ENCODE measurements at regions not wholly inside any gene's neighbourhood (a gene's known extent, or its start where the extent isn't known, plus 50 kb on each side); places are given as distances from the start of the nearest gene placed in this dataset.
A peak's percentile ranks its signal among the peaks of the same experiment; 100 is the strongest.

GRCh38 chr3:7929319-7929889 is 572.2 kb upstream of the LMCD1 start:
- peak overlapping the region; percentile 10 for H3K4me3 ChIP-seq (ENCODE audit: low read length)
- H3K36me3 ChIP-seq (ENCODE audit: insufficient read depth, low read length) = no peaks in the 10 kb centered on the region
- peaks cover 3% of the 10 kb centered on the region for H3F3A ChIP-seq (ENCODE audit: insufficient read depth, low read length, poor library complexity, severe bottlenecking)
- no peaks in the 10 kb centered on the region for H4K20me1 ChIP-seq (ENCODE audit: insufficient read depth)
- H3K27me3 ChIP-seq (ENCODE audit: insufficient read depth, low read depth, low read length) = no peaks in the 10 kb centered on the region
- peak overlapping the region; percentile 64 for H3K27ac ChIP-seq (ENCODE audit: low read length)
- H2AFZ ChIP-seq (ENCODE audit: low read depth, low read length) = no peak overlapping the region
- H3K79me2 ChIP-seq (replicated peaks; ENCODE audit: insufficient read depth, low read length) = no peaks in the 10 kb centered on the region
- H3K9me3 ChIP-seq (ENCODE audit: low read length) = peaks cover 5% of the 10 kb centered on the region
- no peak overlapping the region for H3K4me2 ChIP-seq (ENCODE audit: low read length)
- H3K9me2 ChIP-seq (ENCODE audit: insufficient read depth, low read length) = no peaks in the 10 kb centered on the region
- peak; percentile 60 for TF ChIP-seq POLR2AphosphoS5 (IDR thresholded peaks at IDR 0.05)
- TF ChIP-seq REST (IDR thresholded peaks at IDR 0.05; ENCODE audit: borderline replicate concordance) = peak; percentile 81
- no peak for TF ChIP-seq TAF1 (IDR thresholded peaks at IDR 0.05; ENCODE audit: low read depth)
- TF ChIP-seq EZH2 (IDR thresholded peaks at IDR 0.05; ENCODE audit: borderline replicate concordance, insufficient read depth, low read length, poor library complexity, severe bottlenecking) = no peak
- TF ChIP-seq RAD21 (conservative IDR thresholded peaks at IDR 0.05) = peak; percentile 14
- no peak for TF ChIP-seq CTCF (IDR thresholded peaks at IDR 0.05; ENCODE audit: poor library complexity, severe bottlenecking)
- TF ChIP-seq MXI1 (conservative IDR thresholded peaks at IDR 0.05; ENCODE audit: poor library complexity, severe bottlenecking) = no peak
- peak; percentile 96 for TF ChIP-seq EP300 (conservative IDR thresholded peaks at IDR 0.05; ENCODE audit: poor library complexity, severe bottlenecking)
- TF ChIP-seq SMC3 (conservative IDR thresholded peaks at IDR 0.05; ENCODE audit: poor library complexity) = no peak
- no peak overlapping the region for H3K9ac ChIP-seq (ENCODE audit: low read length)

- no peak overlapping the region for H3K9ac ChIP-seq (ENCODE audit: low read length)
- no peak overlapping the region for H3K27ac ChIP-seq (ENCODE audit: low read length)
- no peaks in the 10 kb centered on the region for H3K27me3 ChIP-seq (ENCODE audit: insufficient read depth, low read depth, low read length)
- H3K79me2 ChIP-seq (replicated peaks; ENCODE audit: insufficient read depth, low read length) = no peaks in the 10 kb centered on the region
- TF ChIP-seq EZH2 (IDR thresholded peaks at IDR 0.05; ENCODE audit: borderline replicate concordance, insufficient read depth, low read length, poor library complexity, severe bottlenecking) = no peak
- no peak for TF ChIP-seq MXI1 (conservative IDR thresholded peaks at IDR 0.05; ENCODE audit: poor library complexity, severe bottlenecking)
- TF ChIP-seq TAF1 (IDR thresholded peaks at IDR 0.05; ENCODE audit: low read depth) = no peak
- TF ChIP-seq CTCF (IDR thresholded peaks at IDR 0.05; ENCODE audit: poor library complexity, severe bottlenecking) = no peak
- TF ChIP-seq POLR2AphosphoS5 (IDR thresholded peaks at IDR 0.05) = no peak
- no peak for TF ChIP-seq RAD21 (conservative IDR thresholded peaks at IDR 0.05)
- no peak for TF ChIP-seq EP300 (conservative IDR thresholded peaks at IDR 0.05; ENCODE audit: poor library complexity, severe bottlenecking)
- TF ChIP-seq REST (IDR thresholded peaks at IDR 0.05; ENCODE audit: borderline replicate concordance) = no peak
- TF ChIP-seq SMC3 (conservative IDR thresholded peaks at IDR 0.05; ENCODE audit: poor library complexity) = no peak
- no peaks in the 10 kb centered on the region for H4K20me1 ChIP-seq (ENCODE audit: insufficient read depth)
- peaks cover 5% of the 10 kb centered on the region for H3K9me3 ChIP-seq (ENCODE audit: low read length)
- no peak overlapping the region for H3K4me2 ChIP-seq (ENCODE audit: low read length)
- H3K36me3 ChIP-seq (ENCODE audit: insufficient read depth, low read length) = no peaks in the 10 kb centered on the region
- H2AFZ ChIP-seq (ENCODE audit: low read depth, low read length) = no peak overlapping the region
- H3K9me2 ChIP-seq (ENCODE audit: insufficient read depth, low read length) = no peaks in the 10 kb centered on the region
- H3K4me3 ChIP-seq (ENCODE audit: low read length) = no peak overlapping the region
- peaks cover 3% of the 10 kb centered on the region for H3F3A ChIP-seq (ENCODE audit: insufficient read depth, low read length, poor library complexity, severe bottlenecking)
These were observed 567.3 kb upstream of the LMCD1 start for GRCh38 chr3:7934362-7934761.
